B cell (primary cell): ENCODE measurements at regions not wholly inside any gene's neighbourhood (a gene's known extent, or its start where the extent isn't known, plus 50 kb on each side); places are given as distances from the start of the nearest gene placed in this dataset.

Source experiments
- ATAC-seq: fragments of 200-7000 bp; cut with Tn5 transposase; one replicate; pipeline ENCODE4 v1.10.0; 2021; ENCODE audit warnings: low read depth, mild to moderate bottlenecking, moderate number of reproducible peaks, moderate library complexity
- CTCF ChIA-PET: fragments of 350-600 bp; sonication (Branson Sonifier 250); formaldehyde crosslinking; loops from one replicate; lab custom pipeline; 2021; ENCODE audit warnings: antibody characterized with exemption, inconsistent platforms; lab: Charles Lee
- POLR2A ChIA-PET: fragments of 350-600 bp; sonication (Branson Sonifier 250); formaldehyde crosslinking; loops from one replicate; lab custom pipeline; 2021; ENCODE audit warnings: antibody characterized with exemption; lab: Charles Lee
- DNase-seq: peaks from one replicate; pipeline ENCODE4 v3.0.0; 2013
- H2AFZ ChIP-seq: 2 replicates; pipeline ENCODE4 v1.6.1; 2012; ENCODE audit warnings: mild to moderate bottlenecking, low read depth, low read length; ENCODE audit not compliant: insufficient read depth, poor library complexity, severe bottlenecking
- H3K27ac ChIP-seq, 2 donors: 1 replicate in 1 of 2; 2 replicates in 1 of 2; pipeline ENCODE4 v1.5.1; 2012 to 2013; ENCODE audit warnings: low read length in 2 of 2, mild to moderate bottlenecking in 2 of 2, moderate library complexity in 1 of 2
- H3K27me3 ChIP-seq, 4 experiments: fragments of 200-600 bp in 1 of 4; sonication (generic) in 1 of 4; replicated peaks in 1 of 4; 1 replicate in 2 of 4; 2 replicates in 2 of 4; pipeline versions ENCODE4 v1.6.1 to v1.7.0; 2013 to 2016; ENCODE audit warnings: low read length in 3 of 4, mild to moderate bottlenecking in 2 of 4, mixed read lengths in 1 of 4, moderate library complexity in 1 of 4; ENCODE audit not compliant: insufficient read depth in 4 of 4, control insufficient read depth in 3 of 4; ENCODE audit errors: control extremely low read depth in 1 of 4
- H3K36me3 ChIP-seq, 2 experiments: replicated peaks in 1 of 2; 1 replicate in 1 of 2; 2 replicates in 1 of 2; pipeline versions ENCODE4 v1.6.1 to v1.7.1; 2013; ENCODE audit warnings: low read length in 1 of 2; ENCODE audit not compliant: insufficient read depth in 2 of 2, control insufficient read depth in 1 of 2; ENCODE audit errors: control extremely low read depth in 1 of 2, extremely low read depth in 1 of 2
- H3K4me1 ChIP-seq, 2 donors: fragments of 200-600 bp in 1 of 2; sonication (generic) in 1 of 2; 1 replicate in 1 of 2; 2 replicates in 1 of 2; pipeline versions ENCODE4 v1.5.1 to v1.6.1; 2013 to 2017; ENCODE audit warnings: low read length in 2 of 2; ENCODE audit not compliant: control insufficient read depth in 2 of 2, insufficient read depth in 2 of 2
- H3K4me2 ChIP-seq: replicated peaks from 2 replicates; pipeline ENCODE3; 2012; ENCODE audit warnings: mild to moderate bottlenecking, low read depth, low read length; ENCODE audit not compliant: poor library complexity, severe bottlenecking
- H3K4me3 ChIP-seq, 5 experiments: fragments of 200-600 bp in 1 of 5; sonication (generic) in 1 of 5; 1 replicate in 3 of 5; 2 replicates in 2 of 5; pipeline versions ENCODE4 v1.5.1 to v1.7.0; 2011 to 2016; ENCODE audit warnings: low read length in 4 of 5, mild to moderate bottlenecking in 4 of 5, low read depth in 2 of 5, control low read depth in 1 of 5, moderate library complexity in 1 of 5; ENCODE audit not compliant: insufficient read depth in 1 of 5; ENCODE audit errors: control extremely low read depth in 1 of 5, extremely low read depth in 1 of 5
- H3K79me2 ChIP-seq: fragments of 200-600 bp; sonication (generic); one replicate; pipeline ENCODE4 v1.6.0; 2016; ENCODE audit warnings: low read length; ENCODE audit not compliant: control insufficient read depth, insufficient read depth
- H3K9ac ChIP-seq: fragments of 200-600 bp; sonication (generic); 2 replicates; pipeline ENCODE4 v1.6.1; 2017; ENCODE audit warnings: mild to moderate bottlenecking, low read length, moderate library complexity
- H3K9me3 ChIP-seq, 3 donors: one replicate each; pipeline versions ENCODE4 v1.6.1 to v1.7.1; 2013; ENCODE audit warnings: low read length in 2 of 3; ENCODE audit not compliant: control insufficient read depth in 2 of 3, insufficient read depth in 1 of 3; ENCODE audit errors: control extremely low read depth in 1 of 3
- H4K20me1 ChIP-seq: 2 replicates; pipeline ENCODE4 v1.6.0; 2012; ENCODE audit warnings: mild to moderate bottlenecking, low read length; ENCODE audit not compliant: insufficient read depth, control insufficient read depth, poor library complexity, severe bottlenecking
- H3K27ac Mint-ChIP-seq: one replicate; pipeline ENCODE4 v1.8.0; 2021; ENCODE audit warnings: mixed read lengths
- H3K27me3 Mint-ChIP-seq: one replicate; pipeline ENCODE4 v1.8.0; 2021; ENCODE audit warnings: mixed read lengths
- H3K4me1 Mint-ChIP-seq: one replicate; pipeline ENCODE4 v1.8.0; 2021; ENCODE audit warnings: mixed read lengths
- H3K4me3 Mint-ChIP-seq: one replicate; pipeline ENCODE4 v1.8.0; 2021; ENCODE audit warnings: mixed read lengths
- H3K9me3 Mint-ChIP-seq: one replicate; pipeline ENCODE4 v1.8.0; 2022; ENCODE audit warnings: mixed read lengths; ENCODE audit not compliant: insufficient read depth
- CTCF ChIP-seq: fragments of 200-600 bp; IDR thresholded peaks from one replicate; pipeline ENCODE4 v1.8.0; 2022; ENCODE audit warnings: antibody characterized with exemption, mild to moderate bottlenecking
- EZH2 ChIP-seq: IDR thresholded peaks from 2 replicates; pipeline ENCODE4 v1.6.1; 2012; ENCODE audit warnings: borderline replicate concordance, low read depth, mild to moderate bottlenecking, moderate library complexity, low read length; ENCODE audit not compliant: insufficient read depth, poor library complexity, severe bottlenecking
- WGBS: methylation state at CpG from one replicate; pipeline ENCODE4 v1.1.5; 2013; ENCODE audit warnings: missing lambda C conversion rate; ENCODE audit not compliant: insufficient coverage; 5-methylcytosine and 5-hydroxymethylcytosine counted together
- intact Hi-C: fragments of 100-400 bp; cut with micrococcal nuclease; formaldehyde crosslinking; loops from one replicate; pipeline ENCODE4 v1.10.0; 2022

- ChIA-PET POLR2A (no interaction called here), CTCF (no interaction called here)
- H3K4me1 ChIP-seq, result no peaks in the 10 kb centered on the region
- ATAC-seq, result no peak
- no peaks in the 10 kb centered on the region for H4K20me1 ChIP-seq
- TF ChIP-seq CTCF, result no peak
- TF ChIP-seq EZH2, result no peak
- 62% methylated on average over 2 of the region's 2 CpGs for WGBS
- no peak overlapping the region for H3K9ac ChIP-seq
- Mint-ChIP-seq H3K4me1 (no peaks in the 10 kb centered on the region), H3K27ac (no peak overlapping the region), H3K4me3 (no peak overlapping the region), H3K9me3 (peaks cover 8% of the 10 kb centered on the region), H3K27me3 (peaks cover 29% of the 10 kb centered on the region)
- peaks cover 0 to 2% (median 0%) of the 10 kb centered on the region in 4 experiments for H3K27me3 ChIP-seq
- no peak overlapping the region for H2AFZ ChIP-seq
- H3K27ac ChIP-seq, result no peak overlapping the region
- no peak for DNase-seq
- intact Hi-C loops, result no loop called here
- no peaks in the 10 kb centered on the region for H3K79me2 ChIP-seq
- no peak overlapping the region for H3K4me3 ChIP-seq
- peaks cover 0 to 19% (median 3%) of the 10 kb centered on the region in 3 donors for H3K9me3 ChIP-seq
- no peak overlapping the region for H3K4me2 ChIP-seq
- H3K36me3 ChIP-seq, result no peaks in the 10 kb centered on the region
Measured at GRCh38 chr9:776086-776485, 65.4 kb upstream of the DMRT1 start.

- no peaks in the 10 kb centered on the region for H3K4me1 Mint-ChIP-seq
- no peak overlapping the region for H2AFZ ChIP-seq
- peaks cover 28% of the 10 kb centered on the region for H3K27me3 Mint-ChIP-seq
- no peak for ATAC-seq
- peaks cover 8% of the 10 kb centered on the region for H3K9me3 Mint-ChIP-seq
- no peak overlapping the region for H3K9ac ChIP-seq
- H3K27ac ChIP-seq, result no peak overlapping the region
- H3K4me1 ChIP-seq, result no peaks in the 10 kb centered on the region
- peaks cover 0 to 19% (median 3%) of the 10 kb centered on the region in 3 donors for H3K9me3 ChIP-seq
- no peaks in the 10 kb centered on the region for H4K20me1 ChIP-seq
- DNase-seq, result no peak
- CTCF ChIA-PET, result interaction anchor here (0.6 kb wide), 1 partner anchor 21 kb away, joined by 3 read pairs; no protein-coding TSS in a partner anchor
- H3K27ac Mint-ChIP-seq, result no peak overlapping the region
- H3K36me3 ChIP-seq, result no peaks in the 10 kb centered on the region
- intact Hi-C loops, result no loop called here
- no peak overlapping the region for H3K4me2 ChIP-seq
- H3K4me3 ChIP-seq, result no peak overlapping the region
- POLR2A ChIA-PET, result no interaction called here
- no peak overlapping the region for H3K4me3 Mint-ChIP-seq
- H3K79me2 ChIP-seq, result no peaks in the 10 kb centered on the region
- no peak for TF ChIP-seq CTCF
- TF ChIP-seq EZH2, result no peak
- peaks cover 0 to 2% (median 0%) of the 10 kb centered on the region in 4 experiments for H3K27me3 ChIP-seq
Measured at GRCh38 chr9:777978-778377, 63.5 kb upstream of the DMRT1 start.
